ENCODE measurements at regions not wholly inside any gene's neighbourhood (a gene's known extent, or its start where the extent isn't known, plus 50 kb on each side); places are given as distances from the start of the nearest gene placed in this dataset.

- no peak for DNase-seq (ENCODE audit: low read depth in 2 of 2)
Measured at GRCh38 chr10:113441686-113442270, 111.1 kb upstream of the HABP2 start.

- no peak for DNase-seq (ENCODE audit: low read depth in 2 of 2)
Measured at GRCh38 chr10:113442336-113442735, 110.5 kb upstream of the HABP2 start.

GRCh38 chr10:113443141-113443925 is 109.5 kb upstream of the HABP2 start:
- DNase-seq (ENCODE audit: low read depth in 2 of 2) = no peak

GRCh38 chr10:113444766-113445365 is 108.0 kb upstream of the HABP2 start:
- DNase-seq (ENCODE audit: low read depth in 2 of 2) = no peak

- no peak for DNase-seq (ENCODE audit: low read depth in 2 of 2)
Measured at GRCh38 chr10:113445736-113446135, 107.1 kb upstream of the HABP2 start.

- no peak for DNase-seq (ENCODE audit: low read depth in 2 of 2)
Measured at GRCh38 chr10:113446739-113447138, 106.1 kb upstream of the HABP2 start.

GRCh38 chr10:113447278-113447677 is 105.6 kb upstream of the HABP2 start:
- no peak for DNase-seq (ENCODE audit: low read depth in 2 of 2)

- DNase-seq (ENCODE audit: low read depth in 2 of 2) = no peak
Measured at GRCh38 chr10:113449006-113449695, 103.7 kb upstream of the HABP2 start.

- no peak for DNase-seq (ENCODE audit: low read depth in 2 of 2)
Measured at GRCh38 chr10:113450046-113450804, 102.6 kb upstream of the HABP2 start.

GRCh38 chr10:113450906-113451305 is 101.9 kb upstream of the HABP2 start:
- no peak for DNase-seq (ENCODE audit: low read depth in 2 of 2)

- no peak for DNase-seq (ENCODE audit: low read depth in 2 of 2)
Measured at GRCh38 chr10:113452146-113452845, 100.6 kb upstream of the HABP2 start.

GRCh38 chr10:113453351-113453750 is 99.5 kb upstream of the HABP2 start:
- no peak for DNase-seq (ENCODE audit: low read depth in 2 of 2)

GRCh38 chr10:113454341-113455061 is 98.4 kb upstream of the HABP2 start:
- DNase-seq (ENCODE audit: low read depth in 2 of 2) = peak in 1 of 2 donors; percentile 31

GRCh38 chr10:113455947-113456346 is 96.9 kb upstream of the HABP2 start:
- DNase-seq (ENCODE audit: low read depth in 2 of 2) = no peak

GRCh38 chr10:113456741-113457140 is 96.1 kb upstream of the HABP2 start:
- DNase-seq (ENCODE audit: low read depth in 2 of 2) = no peak

- DNase-seq (ENCODE audit: low read depth in 2 of 2) = no peak
Measured at GRCh38 chr10:113457408-113457807, 95.4 kb upstream of the HABP2 start.

- DNase-seq (ENCODE audit: low read depth in 2 of 2) = no peak
Measured at GRCh38 chr10:113458451-113458850, 94.4 kb upstream of the HABP2 start.

GRCh38 chr10:113458944-113459343 is 93.9 kb upstream of the HABP2 start:
- DNase-seq (ENCODE audit: low read depth in 2 of 2) = no peak

- DNase-seq (ENCODE audit: low read depth in 2 of 2) = no peak
Measured at GRCh38 chr10:113459626-113460280, 93.1 kb upstream of the HABP2 start.

GRCh38 chr10:113463083-113463482 is 89.8 kb upstream of the HABP2 start:
- no peak for DNase-seq (ENCODE audit: low read depth in 2 of 2)

Data from dermis microvascular lymphatic vessel endothelial cell (primary cell).